HuH-7.5 (cell line): ENCODE measurements at regions not wholly inside any gene's neighbourhood (a gene's known extent, or its start where the extent isn't known, plus 50 kb on each side); places are given as distances from the start of the nearest gene placed in this dataset.

ENCODE experiments used
- DNase-seq: peaks from one replicate; pipeline ENCODE4 v3.0.0; 2011; ENCODE audit warnings: low spot score

DNA sequence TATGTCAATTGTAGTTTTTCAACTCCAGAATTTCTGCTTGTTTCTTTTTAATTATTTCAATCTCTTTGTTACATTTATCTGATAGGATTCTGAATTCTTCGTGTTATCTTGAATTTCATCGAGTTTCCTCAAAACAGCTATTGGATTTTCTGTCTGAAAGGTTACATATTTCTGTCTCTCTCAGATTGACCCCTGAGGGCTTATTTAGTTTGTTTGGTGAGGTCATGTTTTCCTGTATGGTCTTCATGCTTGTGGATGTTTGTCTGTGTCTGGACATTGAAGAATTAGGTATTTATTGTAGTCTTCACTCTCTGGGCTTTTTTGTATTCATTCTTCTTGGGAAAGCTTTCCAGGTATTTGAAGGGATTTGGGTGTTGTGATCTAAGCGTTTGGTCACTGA lies 85.6 kb downstream of the SNAPC1 start:
- DNase-seq = no peak

- DNase-seq = peak; percentile 23
These were observed 92.7 kb downstream of the SNAPC1 start for GRCh38 chr14:61854898-61855297.

- DNase-seq = peak; percentile 72
These were observed 98.2 kb downstream of the SNAPC1 start for GRCh38 chr14:61860294-61860918.

GRCh38 chr14:61861320-61861865 lies 99.2 kb downstream of the SNAPC1 start:
- DNase-seq = no peak

DNA sequence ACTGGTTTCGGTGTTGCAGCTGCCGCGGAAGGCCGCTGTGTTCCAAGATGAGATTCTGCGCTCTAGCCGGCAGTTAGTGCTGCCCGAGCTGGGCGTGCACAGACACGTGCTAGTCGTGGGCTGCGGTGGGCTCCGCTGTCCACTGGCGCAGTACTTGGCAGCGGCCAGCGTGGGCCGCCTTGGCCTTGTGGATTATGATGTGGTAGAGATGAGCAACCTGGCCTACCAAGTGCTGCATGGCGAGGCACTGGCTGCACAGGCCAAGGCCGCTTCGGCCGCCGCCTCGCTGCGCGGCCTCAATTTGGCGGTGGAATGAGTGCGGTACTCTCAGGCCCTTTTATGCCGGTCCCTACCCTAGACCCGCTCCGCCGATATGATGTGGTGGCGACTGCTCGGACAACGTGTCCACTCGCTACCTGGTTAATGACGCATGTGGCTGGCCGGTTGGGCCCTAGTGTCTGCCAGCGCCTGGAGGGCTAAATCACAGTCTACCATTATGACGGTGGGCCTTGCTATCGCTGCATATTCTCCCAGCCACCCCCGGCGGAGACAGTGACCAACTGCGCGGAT lies 102.2 kb downstream of the SNAPC1 start:
- no peak for DNase-seq

GRCh38 chr14:61866932-61867920 lies 105.0 kb downstream of the SNAPC1 start:
- no peak for DNase-seq

DNA sequence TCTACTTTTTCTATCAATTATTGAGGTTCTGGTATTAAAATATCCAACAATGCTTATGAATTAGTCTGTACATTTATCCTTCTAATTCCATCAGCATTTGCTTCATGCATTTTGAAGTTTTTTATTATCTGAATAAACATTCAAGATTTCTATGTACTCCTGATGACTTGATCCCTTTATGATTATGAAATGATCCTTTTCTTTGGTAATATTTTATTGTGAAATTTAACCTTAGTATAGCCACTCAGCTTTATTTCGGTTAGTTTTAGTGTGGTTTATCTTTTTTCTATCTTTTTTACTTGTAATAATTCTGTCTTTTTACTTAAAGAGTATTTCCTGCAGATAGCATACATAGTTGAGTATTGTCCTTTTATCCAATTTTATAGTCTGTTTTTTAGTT lies 106.6 kb downstream of the SNAPC1 start:
- DNase-seq = no peak

DNA sequence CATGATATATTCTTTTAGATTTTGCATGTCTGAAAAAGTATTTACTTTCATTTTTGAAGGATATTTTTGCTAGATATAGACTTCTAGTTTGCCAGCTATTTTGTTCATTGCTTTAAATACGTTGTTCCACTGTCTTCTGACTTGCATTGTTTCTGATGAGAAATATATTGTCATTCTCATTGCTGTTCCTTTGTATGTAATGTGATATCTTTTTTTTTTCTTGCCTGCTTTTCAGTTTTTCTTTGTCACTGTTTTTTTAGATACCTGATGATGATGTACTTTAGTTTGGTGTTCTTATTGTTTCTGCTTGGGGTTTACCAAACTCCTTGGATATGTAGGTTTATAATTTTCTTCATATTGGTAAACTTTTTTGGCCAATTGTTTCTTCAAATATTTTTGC lies 107.9 kb downstream of the SNAPC1 start:
- no peak for DNase-seq

- DNase-seq = no peak
These were observed 110.2 kb downstream of the SNAPC1 start for GRCh38 chr14:61872452-61872851.

- no peak for DNase-seq
These were observed 113.3 kb downstream of the SNAPC1 start for GRCh38 chr14:61875483-61875882.

DNA sequence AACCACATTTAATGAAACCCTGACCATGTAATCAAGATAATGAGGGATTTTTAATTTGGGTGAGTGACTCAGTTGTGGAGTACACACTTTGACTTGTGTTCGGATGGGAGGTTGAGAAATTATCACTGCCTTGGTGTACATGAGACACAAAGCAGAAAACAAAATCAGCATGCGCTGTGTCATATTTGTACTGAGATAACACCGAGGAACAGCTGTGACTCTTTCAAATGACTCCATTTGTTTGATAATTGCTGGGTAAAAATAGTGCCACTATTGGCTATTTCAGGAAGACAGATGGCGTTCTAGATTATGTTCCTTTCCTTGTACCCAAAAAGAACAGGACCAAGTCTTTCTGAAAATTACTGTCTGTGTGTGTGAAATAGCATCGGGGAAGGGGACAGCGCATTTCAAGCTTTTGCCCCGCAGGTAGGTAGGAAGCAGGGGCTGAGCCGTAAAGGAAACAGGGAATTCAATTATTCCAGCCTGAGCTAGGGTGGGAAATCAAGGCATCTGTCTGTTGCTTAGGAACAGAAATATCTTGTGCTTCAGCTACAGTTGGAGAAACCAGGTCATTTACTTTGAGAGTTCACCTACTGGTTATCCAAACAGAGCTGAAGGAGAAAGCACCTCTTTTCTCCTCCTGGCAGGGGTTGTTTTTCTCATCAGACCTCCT lies 114.3 kb downstream of the SNAPC1 start:
- no peak for DNase-seq

DNA sequence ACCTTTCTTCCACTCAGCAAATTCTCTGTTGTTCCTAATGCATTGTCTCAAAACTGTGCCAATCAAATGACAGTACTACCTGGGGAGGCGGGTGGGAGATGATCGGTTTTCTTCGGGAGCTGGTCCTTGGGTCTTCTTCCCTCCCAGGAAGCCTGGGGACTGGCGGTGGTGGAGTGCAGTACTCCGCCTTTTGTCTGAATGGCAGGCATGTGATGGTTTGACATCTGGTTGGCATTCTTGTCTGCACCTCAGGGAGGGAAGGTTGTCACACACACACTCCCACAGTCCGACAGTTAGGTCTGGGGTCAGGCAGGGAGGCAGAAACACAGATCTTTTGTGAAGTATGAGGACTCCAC lies 114.8 kb downstream of the SNAPC1 start:
- DNase-seq = no peak

DNA sequence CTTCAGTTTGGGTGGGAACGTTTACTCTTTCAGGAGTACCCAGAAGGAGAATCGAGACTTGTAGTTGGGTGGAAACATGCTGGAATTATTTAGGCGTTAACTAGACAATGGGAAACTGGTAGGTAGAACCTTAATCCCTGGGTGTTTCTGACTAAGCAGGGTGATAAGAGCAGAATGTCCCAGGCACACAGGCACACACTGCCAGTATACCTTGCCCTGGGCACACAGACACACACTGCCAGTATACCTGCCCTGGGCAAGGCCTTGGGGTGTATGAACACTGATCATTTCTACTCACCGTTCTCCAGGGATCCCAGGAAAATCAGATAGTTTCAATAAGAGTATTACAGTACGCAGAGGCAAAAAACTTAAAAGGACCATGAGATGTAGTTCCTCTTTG lies 115.5 kb downstream of the SNAPC1 start:
- no peak for DNase-seq

DNA sequence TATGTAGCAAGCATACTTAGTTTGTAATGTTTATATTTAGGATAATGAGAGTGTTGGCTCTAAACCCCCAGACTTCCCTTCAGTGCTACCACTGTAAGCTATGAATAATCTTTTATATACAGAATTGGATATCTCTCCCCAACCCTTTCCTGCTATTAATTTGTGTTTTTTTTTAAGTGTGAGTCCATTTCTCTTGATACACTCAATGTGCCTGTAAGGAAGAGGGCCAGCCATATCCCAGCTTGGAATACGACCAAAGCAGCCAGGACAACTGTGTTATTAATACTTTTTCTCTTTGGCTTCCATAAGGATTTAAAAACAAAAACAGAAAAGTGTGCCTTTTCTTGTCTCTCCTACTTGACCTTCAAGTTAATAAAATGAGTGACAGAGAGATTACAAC lies 116.7 kb downstream of the SNAPC1 start:
- DNase-seq = no peak

DNA sequence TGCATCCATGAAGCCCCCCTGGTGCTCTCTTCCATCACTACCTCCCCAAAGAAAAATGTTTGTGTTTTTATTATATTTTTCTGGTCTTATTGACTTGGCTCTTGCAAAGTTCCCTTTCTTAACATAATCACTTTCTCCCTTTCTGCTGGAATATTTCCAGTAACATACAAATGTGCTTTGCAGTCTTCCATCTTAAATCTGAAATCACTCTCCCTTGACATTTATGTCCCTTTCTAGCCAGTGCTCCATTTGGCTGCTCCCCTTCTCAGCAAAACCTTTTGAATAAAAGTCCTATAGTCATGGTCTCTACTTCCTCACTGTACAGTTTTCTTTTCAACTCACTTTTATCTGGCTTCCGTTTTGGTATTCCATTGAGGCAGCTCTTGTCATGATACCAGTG lies 118.8 kb downstream of the SNAPC1 start:
- DNase-seq = no peak

DNA sequence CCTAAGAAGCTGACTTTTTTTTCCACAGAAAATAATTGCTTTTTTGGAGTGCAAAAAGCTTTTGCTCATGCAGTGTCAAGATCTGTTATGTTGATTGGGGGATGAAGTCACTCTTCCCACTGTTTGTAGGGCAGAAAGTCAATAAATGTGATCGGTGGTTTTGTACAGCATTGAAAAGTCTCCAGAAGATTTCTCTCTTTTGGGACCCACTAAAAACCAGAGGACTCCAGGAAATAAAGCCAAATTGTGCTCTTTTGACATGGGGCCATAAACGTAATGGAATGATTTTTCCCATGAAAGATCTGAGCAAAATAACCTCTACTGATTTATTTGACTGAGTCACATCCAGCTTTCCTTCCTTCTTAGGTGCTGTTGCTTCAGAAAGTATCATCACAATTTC lies 122.5 kb downstream of the SNAPC1 start:
- DNase-seq = no peak

DNA sequence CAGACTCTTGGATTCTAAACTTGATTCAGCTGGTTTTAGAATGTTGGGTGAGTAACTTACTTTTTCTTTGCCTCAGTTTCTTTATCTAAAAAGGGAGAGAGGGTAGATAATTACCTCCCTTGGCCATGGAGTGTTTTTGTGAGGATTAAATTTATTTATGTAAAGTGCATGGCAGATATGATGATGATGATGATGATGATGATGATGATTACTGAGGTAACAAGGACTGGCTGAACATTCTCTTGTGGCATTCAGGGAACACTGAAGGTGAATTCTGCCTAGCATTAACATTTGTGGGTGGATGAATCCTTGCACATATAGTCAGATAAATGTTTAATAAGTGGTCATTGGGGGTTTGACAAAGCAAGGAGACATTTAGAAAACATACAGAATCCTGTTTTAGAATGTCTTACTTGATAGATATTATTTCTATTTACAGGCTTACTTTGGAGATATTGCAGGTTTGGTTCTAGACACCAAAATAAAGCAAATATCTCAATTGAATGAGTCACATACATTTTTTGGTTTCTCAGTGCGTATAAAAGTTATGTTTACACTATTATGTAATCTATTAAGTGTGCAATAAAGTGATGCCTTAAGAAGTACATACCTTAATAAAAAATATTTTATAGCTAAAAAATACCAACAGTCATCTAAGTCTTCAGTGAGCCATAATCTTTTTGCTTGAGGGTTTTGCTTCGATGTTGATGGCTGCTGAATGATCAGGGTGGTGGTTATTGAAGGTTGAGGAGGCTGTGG lies 123.2 kb downstream of the SNAPC1 start:
- DNase-seq = no peak

GRCh38 chr14:61887628-61888027 lies 125.4 kb downstream of the SNAPC1 start:
- DNase-seq = no peak

DNA sequence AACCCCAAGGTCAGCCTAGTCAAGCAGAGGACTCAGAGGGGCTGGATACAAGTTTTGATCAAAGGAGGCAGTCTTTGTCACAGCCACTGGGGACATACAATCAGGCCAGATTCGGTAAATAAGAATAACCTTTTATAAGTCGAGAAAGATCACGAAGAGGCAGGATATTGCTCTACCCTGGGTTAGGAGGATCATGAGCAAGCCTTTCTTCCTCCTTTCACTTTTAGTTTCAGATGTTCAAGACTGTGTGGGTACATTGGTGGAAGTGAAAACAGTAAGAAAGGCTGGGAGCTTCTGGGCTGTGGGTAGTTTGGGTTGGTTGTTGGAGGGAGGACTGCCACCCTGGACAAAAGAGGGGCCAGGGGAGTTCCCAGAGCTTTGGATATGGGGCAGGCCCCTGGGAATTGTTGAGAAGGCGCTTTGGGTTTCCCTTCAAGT lies 127.7 kb downstream of the SNAPC1 start:
- no peak for DNase-seq

- no peak for DNase-seq
These were observed 128.9 kb downstream of the SNAPC1 start for GRCh38 chr14:61891170-61891569.

- DNase-seq = no peak
These were observed 129.6 kb downstream of the SNAPC1 start for GRCh38 chr14:61891810-61892209.
